Lung (tissue), 11 donors: ENCODE measurements at regions not wholly inside any gene's neighbourhood (a gene's known extent, or its start where the extent isn't known, plus 50 kb on each side); places are given as distances from the start of the nearest gene placed in this dataset.

ENCODE experiments used
- ATAC-seq: fragments of 200-7000 bp; cut with Tn5 transposase; one replicate; pipeline ENCODE4 v1.9.1; 2020; ENCODE audit warnings: moderate number of reproducible peaks; ENCODE audit not compliant: insufficient read depth, low FRiP score
- DNase-seq, 3 donors: peaks; one replicate each; pipeline ENCODE4 v3.0.0-alpha.2; 2013 to 2017
- H3K27ac ChIP-seq, 2 donors: one replicate each; pipeline ENCODE4 v1.5.1; 2013; ENCODE audit warnings: mild to moderate bottlenecking in 2 of 2, moderate library complexity in 2 of 2, control low read depth in 1 of 2, inconsistent platforms in 1 of 2, low read depth in 1 of 2, low read length in 1 of 2
- H3K27me3 ChIP-seq, 3 donors: one replicate each; pipeline ENCODE4 v1.5.1; 2013; ENCODE audit warnings: low read length in 2 of 3; ENCODE audit not compliant: control insufficient read depth in 3 of 3, insufficient read depth in 3 of 3
- H3K36me3 ChIP-seq, 4 donors: one replicate each; pipeline ENCODE4 v1.5.1; 2013; ENCODE audit warnings: low read length in 4 of 4, mild to moderate bottlenecking in 1 of 4, moderate library complexity in 1 of 4; ENCODE audit not compliant: control insufficient read depth in 4 of 4, insufficient read depth in 4 of 4
- H3K4me1 ChIP-seq, 5 donors: one replicate each; pipeline ENCODE4 v1.5.1; 2013; ENCODE audit warnings: low read length in 5 of 5, mild to moderate bottlenecking in 2 of 5, moderate library complexity in 1 of 5; ENCODE audit not compliant: control insufficient read depth in 5 of 5, insufficient read depth in 5 of 5
- H3K4me3 ChIP-seq: one replicate; pipeline ENCODE4 v1.5.1; 2013; ENCODE audit warnings: mild to moderate bottlenecking, control low read depth, moderate library complexity
- H3K9ac ChIP-seq, 2 donors: one replicate each; pipeline ENCODE4 v1.5.1; 2013; ENCODE audit warnings: low read length in 2 of 2, control low read depth in 1 of 2; ENCODE audit not compliant: insufficient read depth in 1 of 2
- H3K9me3 ChIP-seq, 4 donors: one replicate each; pipeline ENCODE4 v1.5.1; 2013; ENCODE audit warnings: low read length in 3 of 4, mild to moderate bottlenecking in 1 of 4, moderate library complexity in 1 of 4; ENCODE audit not compliant: control insufficient read depth in 4 of 4, insufficient read depth in 3 of 4
- CTCF ChIP-seq: IDR thresholded peaks from 2 replicates; pipeline ENCODE4 v1.5.1; 2012; ENCODE audit warnings: mild to moderate bottlenecking; ENCODE audit errors: control extremely low read depth, extremely low read depth
- WGBS, 2 donors: extraction: QIAGEN DNeasy Blood & Tissue Kit; methylation state at CpG; one replicate each; pipeline ENCODE4 v1.1.7; 2013; 5-methylcytosine and 5-hydroxymethylcytosine counted together
- donor health status: control.
- donor health status: control.
- donor health status: Bipolar disorder and iron deficiency.
- donor health status: healthy.
- donor health status: DM: yes; HTN: yes; CAD: no.

GRCh38 chr10:69738071-69738470 lies 63.6 kb upstream of the COL13A1 start:
- WGBS, 2 donors, result 67 to 74% methylated on average over 5 of the region's 5 CpGs
- peaks cover 0 to 22% (median 5%) of the 10 kb centered on the region in 5 donors for H3K4me1 ChIP-seq
- TF ChIP-seq CTCF, result no peak
- no peak overlapping the region for H3K4me3 ChIP-seq
- no peak overlapping the region for H3K9ac ChIP-seq
- no peak for ATAC-seq
- no peaks in the 10 kb centered on the region for H3K36me3 ChIP-seq
- no peak for DNase-seq
- no peaks in the 10 kb centered on the region for H3K9me3 ChIP-seq
- no peaks in the 10 kb centered on the region for H3K27me3 ChIP-seq
- no peak overlapping the region for H3K27ac ChIP-seq

GRCh38 chr10:69738858-69739435 lies 62.8 kb upstream of the COL13A1 start:
- H3K4me1 ChIP-seq, result peaks cover 0 to 22% (median 5%) of the 10 kb centered on the region in 5 donors
- ATAC-seq (no peak), DNase-seq (no peak)
- H3K27ac ChIP-seq, result no peak overlapping the region
- no peak overlapping the region for H3K9ac ChIP-seq
- 81 to 89% methylated on average over 6 of the region's 6 CpGs for WGBS, 2 donors
- no peak overlapping the region for H3K4me3 ChIP-seq
- TF ChIP-seq CTCF, result no peak
- H3K36me3 ChIP-seq, result no peaks in the 10 kb centered on the region
- H3K9me3 ChIP-seq, result no peaks in the 10 kb centered on the region
- no peaks in the 10 kb centered on the region for H3K27me3 ChIP-seq

GRCh38 chr10:69739634-69740033 lies 62.1 kb upstream of the COL13A1 start:
- DNase-seq (peak; percentile 52 to 63 (median 55)), ATAC-seq (no peak)
- no peaks in the 10 kb centered on the region for H3K36me3 ChIP-seq
- H3K4me3 ChIP-seq, result no peak overlapping the region
- TF ChIP-seq CTCF, result no peak
- H3K9ac ChIP-seq, result no peak overlapping the region
- H3K4me1 ChIP-seq, result peaks cover 0 to 22% (median 5%) of the 10 kb centered on the region in 5 donors
- no peaks in the 10 kb centered on the region for H3K27me3 ChIP-seq
- H3K9me3 ChIP-seq, result no peaks in the 10 kb centered on the region
- 73 to 74% methylated on average over 7 of the region's 7 CpGs for WGBS, 2 donors
- H3K27ac ChIP-seq, result no peak overlapping the region

GRCh38 chr10:69740126-69740525 lies 61.6 kb upstream of the COL13A1 start:
- DNase-seq, result no peak
- no peaks in the 10 kb centered on the region for H3K9me3 ChIP-seq
- TF ChIP-seq CTCF, result no peak
- H3K27ac ChIP-seq, result no peak overlapping the region
- H3K4me3 ChIP-seq, result no peak overlapping the region
- ATAC-seq, result no peak
- H3K9ac ChIP-seq, result no peak overlapping the region
- 78 to 88% methylated on average over 3 of the region's 3 CpGs for WGBS, 2 donors
- H3K27me3 ChIP-seq, result no peaks in the 10 kb centered on the region
- H3K36me3 ChIP-seq, result no peaks in the 10 kb centered on the region
- peaks cover 0 to 22% (median 5%) of the 10 kb centered on the region in 5 donors for H3K4me1 ChIP-seq
